Mammary epithelial cell (primary cell): ENCODE measurements at regions not wholly inside any gene's neighbourhood (a gene's known extent, or its start where the extent isn't known, plus 50 kb on each side); places are given as distances from the start of the nearest gene placed in this dataset.

ENCODE experiments used
- CTCF ChIP-seq, 2 donors: IDR thresholded peaks in 1 of 2; conservative IDR thresholded peaks in 1 of 2; 2 replicates each; pipeline ENCODE4 v1.5.1; 2011 to 2012; ENCODE audit warnings: inconsistent platforms in 2 of 2, low read length in 2 of 2, mild to moderate bottlenecking in 2 of 2, control low read depth in 1 of 2, low read depth in 1 of 2; ENCODE audit not compliant: insufficient read depth in 1 of 2; ENCODE audit errors: extremely low read depth in 1 of 2
- EZH2 ChIP-seq: IDR thresholded peaks from 2 replicates; pipeline ENCODE4 v1.6.1; 2012; ENCODE audit warnings: low read length, inconsistent platforms, borderline replicate concordance

- TF ChIP-seq CTCF (conservative IDR thresholded peaks at IDR 0.05 in 1 of 2, IDR thresholded peaks at IDR 0.05 in 1 of 2; ENCODE audit: extremely low read depth in 1 of 2, insufficient read depth in 1 of 2, low read depth in 1 of 2, low read length in 2 of 2) (no peak), EZH2 (no peak)
Observed at GRCh38 chr13:40447857-40448256, 218.6 kb downstream of the FOXO1 start.
